ENCODE measurements at regions not wholly inside any gene's neighbourhood (a gene's known extent, or its start where the extent isn't known, plus 50 kb on each side); places are given as distances from the start of the nearest gene placed in this dataset.

DNA sequence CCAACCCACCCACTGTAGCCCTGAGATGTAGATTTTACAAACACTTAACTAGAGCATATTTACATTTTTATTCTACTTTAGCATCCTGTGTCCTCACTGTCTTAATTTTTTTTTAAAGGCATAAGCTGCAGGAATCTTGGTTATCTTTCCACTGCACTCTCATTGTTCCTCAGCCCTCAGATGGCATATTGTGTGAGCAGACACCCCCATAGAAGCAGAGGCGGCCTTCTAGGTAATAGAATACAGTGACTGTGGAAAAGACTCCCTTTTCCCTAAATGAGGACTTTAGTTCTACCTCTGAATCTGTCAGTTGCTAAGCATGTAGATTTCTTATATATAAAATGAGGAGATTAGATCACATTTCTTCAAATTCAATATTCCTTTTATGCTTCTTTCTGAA is 543.5 kb upstream of the SPHKAP start:
- no peak for DNase-seq
- intact Hi-C loops (cut with DNase I): no loop called here
- TF ChIP-seq POLR2A (IDR thresholded peaks at IDR 0.05): no peak
- TF ChIP-seq, protein P1, sequence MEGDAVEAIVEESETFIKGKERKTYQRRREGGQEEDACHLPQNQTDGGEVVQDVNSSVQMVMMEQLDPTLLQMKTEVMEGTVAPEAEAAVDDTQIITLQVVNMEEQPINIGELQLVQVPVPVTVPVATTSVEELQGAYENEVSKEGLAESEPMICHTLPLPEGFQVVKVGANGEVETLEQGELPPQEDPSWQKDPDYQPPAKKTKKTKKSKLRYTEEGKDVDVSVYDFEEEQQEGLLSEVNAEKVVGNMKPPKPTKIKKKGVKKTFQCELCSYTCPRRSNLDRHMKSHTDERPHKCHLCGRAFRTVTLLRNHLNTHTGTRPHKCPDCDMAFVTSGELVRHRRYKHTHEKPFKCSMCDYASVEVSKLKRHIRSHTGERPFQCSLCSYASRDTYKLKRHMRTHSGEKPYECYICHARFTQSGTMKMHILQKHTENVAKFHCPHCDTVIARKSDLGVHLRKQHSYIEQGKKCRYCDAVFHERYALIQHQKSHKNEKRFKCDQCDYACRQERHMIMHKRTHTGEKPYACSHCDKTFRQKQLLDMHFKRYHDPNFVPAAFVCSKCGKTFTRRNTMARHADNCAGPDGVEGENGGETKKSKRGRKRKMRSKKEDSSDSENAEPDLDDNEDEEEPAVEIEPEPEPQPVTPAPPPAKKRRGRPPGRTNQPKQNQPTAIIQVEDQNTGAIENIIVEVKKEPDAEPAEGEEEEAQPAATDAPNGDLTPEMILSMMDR (IDR thresholded peaks at IDR 0.05): no peak

GRCh38 chr2:228723599-228723998 is 542.1 kb upstream of the SPHKAP start:
- H3K4me3 ChIP-seq: no peak overlapping the region
- 81 to 90% (median 87%) methylated on average over 1 of the region's 1 CpG for WGBS, 4 donors
- TF ChIP-seq, protein P1 (IDR thresholded peaks at IDR 0.05): no peak
- TF ChIP-seq POLR2A (IDR thresholded peaks at IDR 0.05): no peak
- intact Hi-C loops (cut with DNase I): no loop called here
- H3K27me3 ChIP-seq: no peaks in the 10 kb centered on the region
- no peaks in the 10 kb centered on the region for H3K36me3 ChIP-seq (replicated peaks in 1 of 2)
- H3K4me1 ChIP-seq (replicated peaks in 1 of 2): no peaks in the 10 kb centered on the region
- H3K9me3 ChIP-seq (replicated peaks in 1 of 3): no peaks in the 10 kb centered on the region
- DNase-seq: no peak
- no peak overlapping the region for H3K27ac ChIP-seq

More for the DNA sequence above, 543.5 kb upstream of the SPHKAP start:
- H3K36me3 ChIP-seq (replicated peaks in 1 of 2): no peaks in the 10 kb centered on the region
- 82 to 96% (median 92%) methylated on average over 1 of the region's 1 CpG for WGBS, 4 donors
- no peak overlapping the region for H3K27ac ChIP-seq
- H3K4me3 ChIP-seq: no peak overlapping the region
- H3K4me1 ChIP-seq (replicated peaks in 1 of 2): no peaks in the 10 kb centered on the region
- H3K27me3 ChIP-seq: no peaks in the 10 kb centered on the region
- no peaks in the 10 kb centered on the region for H3K9me3 ChIP-seq (replicated peaks in 1 of 3)

DNA sequence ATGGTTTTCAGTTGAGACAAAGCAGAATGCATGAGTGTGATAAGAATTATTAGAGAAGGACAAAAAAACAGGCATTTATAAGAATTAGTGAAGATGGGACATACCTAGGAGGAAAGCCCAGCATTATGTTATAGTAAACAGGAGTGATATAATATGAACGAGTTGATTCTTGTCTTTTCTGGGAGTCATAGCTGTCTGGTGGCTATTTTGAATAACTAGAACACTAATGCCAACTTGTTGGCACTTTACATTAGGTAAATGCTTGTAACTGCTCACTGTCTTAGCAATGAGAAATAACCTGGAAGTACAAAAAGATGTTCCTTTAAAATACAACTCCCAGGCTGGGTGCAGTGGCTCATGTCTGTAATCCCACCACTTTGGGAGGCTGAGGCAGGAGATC is 540.8 kb upstream of the SPHKAP start:
- H3K4me1 ChIP-seq (replicated peaks in 1 of 2): no peaks in the 10 kb centered on the region
- intact Hi-C loops (cut with DNase I): no loop called here
- no peak overlapping the region for H3K27ac ChIP-seq
- no peaks in the 10 kb centered on the region for H3K36me3 ChIP-seq (replicated peaks in 1 of 2)
- DNase-seq: no peak
- H3K27me3 ChIP-seq: no peaks in the 10 kb centered on the region
- 35 to 61% (median 45%) methylated on average over 1 of the region's 1 CpG for WGBS, 4 donors
- no peak overlapping the region for H3K4me3 ChIP-seq
- no peaks in the 10 kb centered on the region for H3K9me3 ChIP-seq (replicated peaks in 1 of 3)
- TF ChIP-seq, protein P1 (IDR thresholded peaks at IDR 0.05): no peak
- TF ChIP-seq POLR2A (IDR thresholded peaks at IDR 0.05): no peak

- DNase-seq: no peak
- Histone ChIP-seq H3K27me3 (no peaks in the 10 kb centered on the region), H3K4me1 (replicated peaks in 1 of 2) (no peaks in the 10 kb centered on the region), H3K27ac (no peak overlapping the region), H3K4me3 (no peak overlapping the region), H3K36me3 (replicated peaks in 1 of 2) (no peaks in the 10 kb centered on the region), H3K9me3 (replicated peaks in 1 of 3) (no peaks in the 10 kb centered on the region)
- intact Hi-C loops (cut with DNase I): no loop called here
- WGBS, 4 donors: 95 to 98% (median 96%) methylated on average over 1 of the region's 1 CpG
- no peak for TF ChIP-seq POLR2A (IDR thresholded peaks at IDR 0.05)
- TF ChIP-seq, protein P1 (IDR thresholded peaks at IDR 0.05): no peak
These were observed 539.4 kb upstream of the SPHKAP start for GRCh38 chr2:228720895-228721294.
